Epithelial cell of esophagus (primary cell): ENCODE measurements at regions not wholly inside any gene's neighbourhood (a gene's known extent, or its start where the extent isn't known, plus 50 kb on each side); places are given as distances from the start of the nearest gene placed in this dataset.
A peak's percentile ranks its signal among the peaks of the same experiment; 100 is the strongest.

Experiments
- DNase-seq: peaks from one replicate; pipeline ENCODE4 v3.0.0; 2010; ENCODE audit warnings: low read depth
- H3K4me3 ChIP-seq: 2 replicates; pipeline ENCODE4 v1.5.1; 2011; ENCODE audit warnings: mild to moderate bottlenecking, low read length, control low read depth
- CTCF ChIP-seq: IDR thresholded peaks from 2 replicates; pipeline ENCODE4 v1.5.1; 2011; ENCODE audit warnings: low read depth, mild to moderate bottlenecking, low read length, control low read depth, inconsistent platforms; ENCODE audit not compliant: insufficient read depth; ENCODE audit errors: missing control alignments

DNA sequence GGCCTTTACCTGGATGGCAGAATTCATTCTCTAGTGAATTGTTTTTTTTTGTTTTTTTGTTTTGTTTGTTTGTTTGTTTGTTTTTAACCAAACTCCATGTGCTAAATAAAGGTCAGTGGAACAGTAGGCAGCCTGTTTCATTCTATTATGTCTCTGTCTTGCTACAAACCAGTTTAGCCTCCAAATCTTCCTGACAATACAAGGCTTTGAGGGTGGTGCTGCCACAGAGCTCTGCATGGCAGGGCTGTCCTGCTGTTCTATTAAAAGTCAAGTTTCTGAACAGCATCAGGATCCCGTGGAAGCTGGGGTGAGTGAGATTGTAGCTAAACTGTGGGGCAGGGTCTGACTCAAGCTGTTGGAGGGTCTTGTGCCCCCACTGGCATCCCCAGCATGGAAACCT, 144.1 kb upstream of the MAST4 start:
- TF ChIP-seq CTCF = no peak
- no peak overlapping the region for H3K4me3 ChIP-seq
- no peak for DNase-seq

DNA sequence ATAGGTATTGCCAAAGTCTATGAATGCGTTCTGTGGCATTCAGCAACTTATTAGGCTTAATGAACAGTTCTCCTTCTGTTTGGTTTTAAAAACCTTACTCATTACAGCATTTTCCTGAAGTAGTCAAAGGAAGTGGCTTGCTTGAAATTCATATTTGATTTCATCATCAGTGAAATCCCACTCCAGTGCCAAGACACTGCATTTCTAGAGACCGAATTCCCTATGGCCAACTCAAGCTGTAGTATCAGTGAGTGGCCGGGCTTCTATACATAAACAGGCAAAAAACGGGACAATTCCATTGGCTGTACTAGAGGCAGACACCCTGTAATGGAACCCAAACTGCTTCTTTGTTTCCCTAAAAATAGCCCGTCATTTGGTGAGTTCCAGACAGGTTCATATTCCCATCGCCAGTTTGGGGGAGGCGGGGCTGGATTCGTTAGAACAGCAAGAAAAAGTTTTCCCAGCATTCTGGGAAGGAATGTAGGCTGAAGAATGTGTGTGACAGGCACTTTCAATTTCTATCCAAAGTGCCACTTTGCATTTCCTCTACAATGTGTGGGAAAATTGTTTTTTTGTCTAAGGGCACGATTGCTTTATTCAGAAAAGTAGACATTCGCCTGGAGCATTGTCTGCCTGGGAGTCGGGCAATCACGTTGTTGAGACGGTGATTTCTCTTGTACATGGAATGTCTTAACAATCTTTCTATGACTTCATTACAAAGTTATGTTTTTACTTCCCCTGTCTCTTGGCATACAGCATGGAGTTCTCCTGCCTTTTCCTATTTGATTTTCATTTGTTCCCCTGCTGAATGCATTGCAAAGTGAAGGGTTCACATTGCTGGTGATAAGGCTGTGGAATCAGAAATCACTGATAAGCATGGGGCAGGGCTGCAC, 141.8 kb upstream of the MAST4 start:
- no peak overlapping the region for H3K4me3 ChIP-seq
- TF ChIP-seq CTCF = no peak
- DNase-seq = peak; percentile 50

DNA sequence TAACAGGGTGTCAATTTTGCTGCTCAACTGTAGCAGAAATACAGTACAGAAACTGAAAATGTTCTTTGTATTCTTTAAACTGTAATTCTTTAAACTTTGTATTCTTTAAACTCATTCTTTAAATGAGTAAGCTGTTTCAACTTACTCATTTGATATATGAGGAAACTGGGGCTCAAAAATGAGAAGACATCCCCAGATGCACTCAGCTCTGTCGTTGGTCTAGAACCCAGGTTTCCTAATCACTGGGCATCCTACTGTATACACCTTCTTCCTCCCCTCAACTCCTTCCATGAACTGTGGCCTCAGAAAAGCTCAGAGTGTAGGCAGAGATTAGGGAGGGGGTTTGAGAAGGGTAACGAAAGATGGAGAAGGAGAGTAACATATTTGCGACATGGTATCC, 136.5 kb upstream of the MAST4 start:
- no peak for DNase-seq
- TF ChIP-seq CTCF = no peak

DNA sequence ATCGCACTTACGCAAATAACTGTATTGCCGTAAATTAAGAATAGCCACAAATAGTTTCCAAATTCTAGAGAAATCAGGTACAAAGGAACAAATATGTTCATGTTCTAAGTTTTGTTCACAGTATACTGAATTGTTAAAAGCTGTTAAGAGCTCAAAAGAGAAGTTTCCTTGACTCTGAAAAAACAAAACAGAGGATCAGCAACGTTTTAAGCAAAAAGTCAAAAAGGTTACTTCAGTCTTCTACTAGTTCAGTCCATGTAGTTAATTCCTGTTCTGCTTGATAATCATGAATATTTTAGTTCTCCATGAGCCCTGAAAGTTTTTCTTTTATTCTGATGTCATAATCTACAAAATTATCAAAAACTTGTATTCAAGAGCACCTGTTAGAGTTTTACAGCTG, 128.6 kb upstream of the MAST4 start:
- TF ChIP-seq CTCF = no peak
- DNase-seq = no peak
- no peak overlapping the region for H3K4me3 ChIP-seq

More for the DNA sequence above, 136.5 kb upstream of the MAST4 start:
- H3K4me3 ChIP-seq = no peak overlapping the region

GRCh38 chr5:66469684-66470083, 126.5 kb upstream of the MAST4 start:
- no peak for TF ChIP-seq CTCF
- H3K4me3 ChIP-seq = no peak overlapping the region
- DNase-seq = no peak

- no peak for TF ChIP-seq CTCF
- no peak for DNase-seq
- no peak overlapping the region for H3K4me3 ChIP-seq
These were observed 124.2 kb upstream of the MAST4 start for GRCh38 chr5:66472010-66472409.

- H3K4me3 ChIP-seq = no peak overlapping the region
- no peak for TF ChIP-seq CTCF
- DNase-seq = no peak
These were observed 120.5 kb upstream of the MAST4 start for GRCh38 chr5:66475731-66476130.
